Liver (tissue), 7 donors: ENCODE measurements at regions not wholly inside any gene's neighbourhood (a gene's known extent, or its start where the extent isn't known, plus 50 kb on each side); places are given as distances from the start of the nearest gene placed in this dataset.

Source experiments
- DNase-seq: peaks from one replicate; pipeline ENCODE4 v3.0.0-alpha.2; 2017; ENCODE audit warnings: low spot score
- H3K27ac ChIP-seq, 2 donors: one replicate each; pipeline ENCODE4 v1.7.0; 2013; ENCODE audit warnings: inconsistent platforms in 2 of 2, low read length in 2 of 2, control low read depth in 1 of 2, low read depth in 1 of 2, mild to moderate bottlenecking in 1 of 2
- H3K27me3 ChIP-seq, 4 donors: one replicate each; pipeline versions ENCODE4 v1.6.1 to v1.7.0; 2013; ENCODE audit warnings: low read length in 3 of 4, inconsistent platforms in 1 of 4, mild to moderate bottlenecking in 1 of 4, moderate library complexity in 1 of 4; ENCODE audit not compliant: control insufficient read depth in 4 of 4, insufficient read depth in 4 of 4
- H3K36me3 ChIP-seq, 4 donors: one replicate each; pipeline versions ENCODE4 v1.6.1 to v1.7.0; 2013; ENCODE audit warnings: low read length in 3 of 4, mild to moderate bottlenecking in 3 of 4, low read depth in 1 of 4, moderate library complexity in 1 of 4; ENCODE audit not compliant: control insufficient read depth in 4 of 4, insufficient read depth in 3 of 4
- H3K4me1 ChIP-seq, 4 donors: one replicate each; pipeline versions ENCODE4 v1.6.1 to v1.7.0; 2013; ENCODE audit warnings: low read length in 3 of 4, mild to moderate bottlenecking in 3 of 4, moderate library complexity in 1 of 4; ENCODE audit not compliant: control insufficient read depth in 4 of 4, insufficient read depth in 4 of 4
- H3K4me3 ChIP-seq, 3 donors: one replicate each; pipeline versions ENCODE4 v1.6.1 to v1.7.0; 2013; ENCODE audit warnings: low read length in 3 of 3, control low read depth in 1 of 3, low read depth in 1 of 3, mild to moderate bottlenecking in 1 of 3
- H3K9ac ChIP-seq, 2 donors: one replicate each; pipeline ENCODE4 v1.7.0; 2013; ENCODE audit warnings: low read length in 2 of 2, mild to moderate bottlenecking in 2 of 2, moderate library complexity in 2 of 2, control low read depth in 1 of 2, low read depth in 1 of 2
- H3K9me3 ChIP-seq, 4 donors: one replicate each; pipeline versions ENCODE4 v1.6.1 to v1.7.0; 2013; ENCODE audit warnings: low read length in 3 of 4; ENCODE audit not compliant: control insufficient read depth in 4 of 4
- ATF3 ChIP-seq: IDR thresholded peaks from 2 replicates; pipeline ENCODE4 v1.6.1; 2016; ENCODE audit warnings: antibody characterized with exemption
- CTCF ChIP-seq: fragments of 150-350 bp; IDR thresholded peaks from 2 replicates; pipeline ENCODE4 v1.5.1; 2017; ENCODE audit warnings: improper control_type of control experiment, low read depth, low read length; ENCODE audit not compliant: missing input control
- EGR1 ChIP-seq, 2 donors: IDR thresholded peaks; 2 replicates each; pipeline ENCODE4 v1.6.1; 2016 to 2018; ENCODE audit warnings: antibody characterized with exemption in 2 of 2, low read depth in 2 of 2
- FOXA1 ChIP-seq: IDR thresholded peaks from 2 replicates; pipeline ENCODE4 v1.6.1; 2016; ENCODE audit warnings: antibody characterized with exemption
- FOXA2 ChIP-seq: IDR thresholded peaks from 2 replicates; pipeline ENCODE4 v1.6.1; 2016; ENCODE audit warnings: antibody characterized with exemption
- HNF4A ChIP-seq, 2 donors: conservative IDR thresholded peaks; 2 replicates each; pipeline ENCODE4 v1.6.1; 2016; ENCODE audit warnings: antibody characterized with exemption in 2 of 2, mild to moderate bottlenecking in 2 of 2
- HNF4G ChIP-seq: IDR thresholded peaks from 2 replicates; pipeline ENCODE4 v1.6.1; 2016; ENCODE audit warnings: antibody characterized with exemption
- JUND ChIP-seq, 2 donors: IDR thresholded peaks; 2 replicates each; pipeline ENCODE4 v1.6.1; 2016; ENCODE audit warnings: antibody characterized with exemption in 2 of 2
- MAX ChIP-seq: IDR thresholded peaks from 2 replicates; pipeline ENCODE4 v1.6.1; 2016; ENCODE audit warnings: antibody characterized with exemption
- NR2F2 ChIP-seq: IDR thresholded peaks from 2 replicates; pipeline ENCODE4 v1.6.1; 2016; ENCODE audit warnings: antibody characterized with exemption
- RAD21 ChIP-seq, 2 donors: IDR thresholded peaks; 2 replicates each; pipeline ENCODE4 v1.6.1; 2016; ENCODE audit warnings: antibody characterized with exemption in 2 of 2, mild to moderate bottlenecking in 2 of 2
- RXRA ChIP-seq, 2 donors: IDR thresholded peaks; 2 replicates each; pipeline ENCODE4 v1.6.1; 2017 to 2018; ENCODE audit warnings: antibody characterized with exemption in 2 of 2, mild to moderate bottlenecking in 1 of 2
- SP1 ChIP-seq: IDR thresholded peaks from 2 replicates; pipeline ENCODE4 v1.6.1; 2018; ENCODE audit warnings: antibody characterized with exemption, mild to moderate bottlenecking
- TAF1 ChIP-seq: conservative IDR thresholded peaks from 2 replicates; pipeline ENCODE4 v1.6.1; 2016; ENCODE audit warnings: antibody characterized with exemption, mild to moderate bottlenecking
- TF ChIP-seq, protein P1 (sequence below): IDR thresholded peaks from 2 replicates; pipeline ENCODE4 v1.6.1; 2016; ENCODE audit warnings: antibody characterized with exemption, mild to moderate bottlenecking
- donor health status: healthy.
- donor health status: healthy.
- donor health status: healthy.
- donor health status: healthy.

DNA sequence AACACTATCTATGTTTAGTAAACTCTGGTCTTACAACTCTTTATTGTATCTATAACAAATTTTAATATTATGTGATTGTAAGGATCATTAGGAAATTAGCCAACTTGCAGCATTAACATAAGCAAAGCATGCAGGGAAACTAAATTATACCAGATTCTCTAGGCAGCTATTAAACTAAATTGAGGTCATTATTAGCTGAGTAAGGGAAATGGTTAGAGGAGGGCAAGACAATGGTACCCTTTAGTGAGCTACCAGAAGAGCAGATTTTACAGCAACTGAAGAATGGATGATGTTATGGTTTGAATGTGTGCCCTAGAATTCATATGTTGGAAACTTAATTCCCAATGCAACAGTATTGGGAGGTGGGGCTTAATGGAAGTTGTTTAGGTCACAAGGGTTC, 79.1 kb downstream of the SMPDL3A start:
- Histone ChIP-seq H3K9me3 (no peaks in the 10 kb centered on the region), H3K9ac (no peak overlapping the region), H3K27me3 (no peaks in the 10 kb centered on the region), H3K27ac (no peak overlapping the region), H3K4me1 (no peaks in the 10 kb centered on the region), H3K4me3 (no peak overlapping the region), H3K36me3 (no peaks in the 10 kb centered on the region)
- DNase-seq: no peak
- TF ChIP-seq RAD21 (IDR thresholded peaks at IDR 0.05) (no peak), FOXA1 (no peak), MAX (no peak), EGR1 (IDR thresholded peaks at IDR 0.05; ENCODE audit: low read depth in 2 of 2) (no peak), HNF4G (no peak), RXRA (IDR thresholded peaks at IDR 0.05) (no peak), JUND (IDR thresholded peaks at IDR 0.05) (no peak), NR2F2 (no peak), CTCF (no peak), TAF1 (no peak), HNF4A (conservative IDR thresholded peaks at IDR 0.05) (no peak), FOXA2 (no peak), ATF3 (no peak)
- TF ChIP-seq, protein P1, sequence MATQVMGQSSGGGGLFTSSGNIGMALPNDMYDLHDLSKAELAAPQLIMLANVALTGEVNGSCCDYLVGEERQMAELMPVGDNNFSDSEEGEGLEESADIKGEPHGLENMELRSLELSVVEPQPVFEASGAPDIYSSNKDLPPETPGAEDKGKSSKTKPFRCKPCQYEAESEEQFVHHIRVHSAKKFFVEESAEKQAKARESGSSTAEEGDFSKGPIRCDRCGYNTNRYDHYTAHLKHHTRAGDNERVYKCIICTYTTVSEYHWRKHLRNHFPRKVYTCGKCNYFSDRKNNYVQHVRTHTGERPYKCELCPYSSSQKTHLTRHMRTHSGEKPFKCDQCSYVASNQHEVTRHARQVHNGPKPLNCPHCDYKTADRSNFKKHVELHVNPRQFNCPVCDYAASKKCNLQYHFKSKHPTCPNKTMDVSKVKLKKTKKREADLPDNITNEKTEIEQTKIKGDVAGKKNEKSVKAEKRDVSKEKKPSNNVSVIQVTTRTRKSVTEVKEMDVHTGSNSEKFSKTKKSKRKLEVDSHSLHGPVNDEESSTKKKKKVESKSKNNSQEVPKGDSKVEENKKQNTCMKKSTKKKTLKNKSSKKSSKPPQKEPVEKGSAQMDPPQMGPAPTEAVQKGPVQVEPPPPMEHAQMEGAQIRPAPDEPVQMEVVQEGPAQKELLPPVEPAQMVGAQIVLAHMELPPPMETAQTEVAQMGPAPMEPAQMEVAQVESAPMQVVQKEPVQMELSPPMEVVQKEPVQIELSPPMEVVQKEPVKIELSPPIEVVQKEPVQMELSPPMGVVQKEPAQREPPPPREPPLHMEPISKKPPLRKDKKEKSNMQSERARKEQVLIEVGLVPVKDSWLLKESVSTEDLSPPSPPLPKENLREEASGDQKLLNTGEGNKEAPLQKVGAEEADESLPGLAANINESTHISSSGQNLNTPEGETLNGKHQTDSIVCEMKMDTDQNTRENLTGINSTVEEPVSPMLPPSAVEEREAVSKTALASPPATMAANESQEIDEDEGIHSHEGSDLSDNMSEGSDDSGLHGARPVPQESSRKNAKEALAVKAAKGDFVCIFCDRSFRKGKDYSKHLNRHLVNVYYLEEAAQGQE: no peak

GRCh38 chr6:122869437-122870024, 80.5 kb downstream of the SMPDL3A start:
- no peaks in the 10 kb centered on the region for H3K4me1 ChIP-seq
- no peak overlapping the region for H3K4me3 ChIP-seq
- no peak for DNase-seq
- H3K36me3 ChIP-seq: no peaks in the 10 kb centered on the region
- no peaks in the 10 kb centered on the region for H3K27me3 ChIP-seq
- no peak overlapping the region for H3K9ac ChIP-seq
- H3K27ac ChIP-seq: no peak overlapping the region
- TF ChIP-seq, protein P1: no peak
- no peak for TF ChIP-seq TAF1
- TF ChIP-seq SP1: no peak
- peak; percentile 87 for TF ChIP-seq CTCF
- peak; percentile 98 to 99 for TF ChIP-seq RAD21 (IDR thresholded peaks at IDR 0.05)
- TF ChIP-seq EGR1 (IDR thresholded peaks at IDR 0.05; ENCODE audit: low read depth in 2 of 2): no peak
- no peaks in the 10 kb centered on the region for H3K9me3 ChIP-seq
